PFSK-1 (cell line): ENCODE measurements at regions not wholly inside any gene's neighbourhood (a gene's known extent, or its start where the extent isn't known, plus 50 kb on each side); places are given as distances from the start of the nearest gene placed in this dataset.

Experiments
- FOXP2 ChIP-seq: optimal IDR thresholded peaks from 2 replicates; pipeline ENCODE3; 2011; ENCODE audit warnings: borderline replicate concordance, control low read depth, inconsistent platforms; ENCODE audit not compliant: insufficient read depth; ENCODE audit errors: extremely low read length, extremely low read depth
- POLR2AphosphoS5 ChIP-seq: IDR thresholded peaks from 2 replicates; pipeline ENCODE4 v1.6.1; 2012; ENCODE audit warnings: low read depth, mild to moderate bottlenecking, control low read depth, low read length, moderate library complexity
- SIN3A ChIP-seq: IDR thresholded peaks from 2 replicates; pipeline ENCODE4 v1.6.1; 2012; ENCODE audit warnings: mild to moderate bottlenecking, low read length, moderate library complexity, borderline replicate concordance; ENCODE audit not compliant: insufficient read depth
- TAF1 ChIP-seq: IDR thresholded peaks from 2 replicates; pipeline ENCODE4 v1.6.1; 2012; ENCODE audit warnings: low read length, control low read depth, borderline replicate concordance; ENCODE audit not compliant: insufficient read depth
- TF ChIP-seq, protein P1 (sequence below), 2 experiments: IDR thresholded peaks; 2 replicates each; pipeline versions ENCODE4 v1.6.1 to v1.8.0; 2011 to 2012; ENCODE audit warnings: low read depth in 2 of 2, low read length in 2 of 2, control low read depth in 1 of 2, inconsistent platforms in 1 of 2, mild to moderate bottlenecking in 1 of 2, moderate library complexity in 1 of 2; ENCODE audit not compliant: insufficient read depth in 1 of 2

DNA sequence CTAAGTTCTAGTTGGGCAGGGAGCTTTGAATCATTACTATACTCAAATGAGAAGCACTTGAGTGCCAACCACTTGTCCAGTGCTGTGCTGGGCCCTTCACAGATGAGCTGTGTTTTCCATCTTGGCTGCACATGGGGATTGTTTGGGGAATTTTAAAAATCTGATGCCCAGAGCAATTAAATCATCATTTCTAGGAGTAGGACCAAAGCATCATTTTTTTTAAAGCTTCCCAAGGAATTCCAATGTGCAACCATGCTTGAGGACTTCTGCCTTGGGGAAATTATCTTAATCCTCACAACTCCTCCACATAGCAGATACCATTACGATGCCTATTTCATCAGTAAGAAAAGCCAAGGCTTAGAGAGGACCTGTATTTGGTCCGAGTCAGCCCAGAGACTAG, 131.4 kb downstream of the TMEM174 start:
- TF ChIP-seq, protein P1, sequence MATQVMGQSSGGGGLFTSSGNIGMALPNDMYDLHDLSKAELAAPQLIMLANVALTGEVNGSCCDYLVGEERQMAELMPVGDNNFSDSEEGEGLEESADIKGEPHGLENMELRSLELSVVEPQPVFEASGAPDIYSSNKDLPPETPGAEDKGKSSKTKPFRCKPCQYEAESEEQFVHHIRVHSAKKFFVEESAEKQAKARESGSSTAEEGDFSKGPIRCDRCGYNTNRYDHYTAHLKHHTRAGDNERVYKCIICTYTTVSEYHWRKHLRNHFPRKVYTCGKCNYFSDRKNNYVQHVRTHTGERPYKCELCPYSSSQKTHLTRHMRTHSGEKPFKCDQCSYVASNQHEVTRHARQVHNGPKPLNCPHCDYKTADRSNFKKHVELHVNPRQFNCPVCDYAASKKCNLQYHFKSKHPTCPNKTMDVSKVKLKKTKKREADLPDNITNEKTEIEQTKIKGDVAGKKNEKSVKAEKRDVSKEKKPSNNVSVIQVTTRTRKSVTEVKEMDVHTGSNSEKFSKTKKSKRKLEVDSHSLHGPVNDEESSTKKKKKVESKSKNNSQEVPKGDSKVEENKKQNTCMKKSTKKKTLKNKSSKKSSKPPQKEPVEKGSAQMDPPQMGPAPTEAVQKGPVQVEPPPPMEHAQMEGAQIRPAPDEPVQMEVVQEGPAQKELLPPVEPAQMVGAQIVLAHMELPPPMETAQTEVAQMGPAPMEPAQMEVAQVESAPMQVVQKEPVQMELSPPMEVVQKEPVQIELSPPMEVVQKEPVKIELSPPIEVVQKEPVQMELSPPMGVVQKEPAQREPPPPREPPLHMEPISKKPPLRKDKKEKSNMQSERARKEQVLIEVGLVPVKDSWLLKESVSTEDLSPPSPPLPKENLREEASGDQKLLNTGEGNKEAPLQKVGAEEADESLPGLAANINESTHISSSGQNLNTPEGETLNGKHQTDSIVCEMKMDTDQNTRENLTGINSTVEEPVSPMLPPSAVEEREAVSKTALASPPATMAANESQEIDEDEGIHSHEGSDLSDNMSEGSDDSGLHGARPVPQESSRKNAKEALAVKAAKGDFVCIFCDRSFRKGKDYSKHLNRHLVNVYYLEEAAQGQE (IDR thresholded peaks at IDR 0.05; ENCODE audit: insufficient read depth in 1 of 2, low read depth in 2 of 2, low read length in 2 of 2): no peak
- TF ChIP-seq FOXP2: no peak
- no peak for TF ChIP-seq TAF1
- TF ChIP-seq POLR2AphosphoS5: no peak
- no peak for TF ChIP-seq SIN3A

GRCh38 chr5:73303148-73304079, 130.4 kb downstream of the TMEM174 start:
- TF ChIP-seq POLR2AphosphoS5 (no peak), TAF1 (no peak)
- TF ChIP-seq, protein P1 (IDR thresholded peaks at IDR 0.05; ENCODE audit: insufficient read depth in 1 of 2, low read depth in 2 of 2, low read length in 2 of 2): no peak

DNA sequence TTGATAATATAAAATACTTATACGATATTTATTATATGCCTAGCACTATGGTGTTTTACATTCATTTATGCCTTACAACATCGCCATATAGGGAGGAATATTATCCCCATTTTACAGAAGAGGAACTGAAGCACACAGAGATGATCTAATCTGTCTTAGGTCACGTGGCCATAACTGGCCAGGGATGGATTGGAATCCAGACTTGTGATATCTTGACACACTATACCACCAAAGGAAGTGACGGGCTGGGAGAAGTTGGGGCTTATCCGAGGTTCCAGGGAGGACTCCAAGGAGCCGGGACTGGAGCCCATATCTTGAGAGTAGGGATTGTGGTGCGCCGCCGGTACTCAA, 129.8 kb downstream of the TMEM174 start:
- TF ChIP-seq TAF1 (no peak), POLR2AphosphoS5 (no peak), SIN3A (no peak), FOXP2 (no peak)
- TF ChIP-seq, protein P1 (IDR thresholded peaks at IDR 0.05; ENCODE audit: insufficient read depth in 1 of 2, low read depth in 2 of 2, low read length in 2 of 2): no peak

- TF ChIP-seq POLR2AphosphoS5 (no peak), SIN3A (no peak)
Observed at GRCh38 chr5:73301208-73301901, 128.4 kb downstream of the TMEM174 start.

DNA sequence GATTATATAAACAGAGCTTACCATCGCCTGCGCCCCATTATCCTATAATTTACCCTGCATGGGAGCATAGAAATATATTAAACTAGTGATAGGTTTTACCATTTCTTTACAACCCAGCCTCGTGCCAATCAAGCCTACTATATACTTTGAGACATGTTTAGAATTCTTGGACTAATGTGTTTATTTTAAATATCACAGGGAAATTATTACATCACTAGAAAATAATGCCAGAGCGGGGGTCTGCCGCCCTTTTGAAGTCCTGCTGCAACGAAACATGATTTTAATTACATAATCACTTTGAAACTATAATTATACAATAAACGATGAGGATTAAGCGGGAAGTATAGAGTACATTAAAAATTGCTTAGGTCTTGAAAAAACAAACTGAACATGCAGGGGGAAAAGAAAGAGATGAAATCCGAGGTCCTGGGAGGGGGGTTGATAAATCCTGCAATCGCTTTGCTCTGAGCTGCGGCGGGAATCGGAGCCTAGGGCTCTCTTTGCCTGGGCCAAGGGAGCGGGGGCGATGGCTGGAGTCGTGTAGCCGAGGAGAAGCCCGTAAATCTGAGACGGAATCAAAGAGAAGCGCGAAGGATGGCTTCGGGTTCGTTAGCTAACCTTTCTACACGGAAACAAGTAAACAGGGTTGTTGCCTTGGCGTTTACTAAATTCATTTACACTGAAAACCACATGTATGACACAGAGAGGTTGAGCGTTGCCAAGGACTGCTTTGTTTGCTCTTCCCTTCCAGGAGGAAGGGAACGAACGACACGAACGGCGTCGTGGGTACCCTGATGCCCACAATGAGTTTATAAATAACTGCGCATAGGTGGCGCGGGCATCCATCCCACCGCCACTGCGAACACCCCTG, 127.6 kb downstream of the TMEM174 start:
- TF ChIP-seq POLR2AphosphoS5 (no peak), TAF1 (no peak), SIN3A (no peak), FOXP2 (no peak)
- TF ChIP-seq, protein P1 (IDR thresholded peaks at IDR 0.05; ENCODE audit: insufficient read depth in 1 of 2, low read depth in 2 of 2, low read length in 2 of 2): no peak
